C1 segment of cervical spinal cord (tissue), 14 donors: ENCODE measurements at regions not wholly inside any gene's neighbourhood (a gene's known extent, or its start where the extent isn't known, plus 50 kb on each side); places are given as distances from the start of the nearest gene placed in this dataset.
"Not testable (repeated sequence)": the region's sequence is repeated elsewhere in the genome, so short reads cannot be mapped to it uniquely, and the experiment has no call there.

Experiments used
- DNase-seq, 14 donors: peaks; one replicate each; lab custom pipeline; 2025; lab: John Stamatoyannopoulos, UW

GRCh38 chrX:115357326-115358120, 68.0 kb downstream of the LUZP4 start:
- DNase-seq: no peak

GRCh38 chrX:115359508-115359907, 70.0 kb downstream of the LUZP4 start:
- not testable (repeated sequence) for DNase-seq

- no peak for DNase-seq
Measured at GRCh38 chrX:115360220-115360781, 70.8 kb downstream of the LUZP4 start.

GRCh38 chrX:115362334-115363095, 73.0 kb downstream of the LUZP4 start:
- no peak for DNase-seq

GRCh38 chrX:115363372-115363771, 73.9 kb downstream of the LUZP4 start:
- no peak for DNase-seq

- no peak for DNase-seq
Measured at GRCh38 chrX:115363897-115364296, 74.4 kb downstream of the LUZP4 start.

GRCh38 chrX:115364670-115365069, 75.2 kb downstream of the LUZP4 start:
- DNase-seq: no peak

GRCh38 chrX:115366535-115366934, 77.0 kb downstream of the LUZP4 start:
- no peak for DNase-seq

GRCh38 chrX:115367455-115367854, 77.9 kb downstream of the LUZP4 start:
- peak in 1 of 14 donors; percentile 2 for DNase-seq

GRCh38 chrX:115367951-115368350, 78.4 kb downstream of the LUZP4 start:
- DNase-seq: no peak

- no peak for DNase-seq
Measured at GRCh38 chrX:115368876-115369275, 79.4 kb downstream of the LUZP4 start.

- DNase-seq: no peak
Measured at GRCh38 chrX:115372152-115372551, 82.6 kb downstream of the LUZP4 start.

- no peak for DNase-seq
Measured at GRCh38 chrX:115373308-115373707, 83.8 kb downstream of the LUZP4 start.

GRCh38 chrX:115378471-115378870, 89.0 kb downstream of the LUZP4 start:
- DNase-seq: no peak

GRCh38 chrX:115387327-115387726, 97.8 kb downstream of the LUZP4 start:
- no peak for DNase-seq

GRCh38 chrX:115388879-115389278, 99.4 kb downstream of the LUZP4 start:
- no peak for DNase-seq

GRCh38 chrX:115390078-115390477, 100.6 kb downstream of the LUZP4 start:
- no peak for DNase-seq

- DNase-seq: no peak
Measured at GRCh38 chrX:115392031-115392430, 102.5 kb downstream of the LUZP4 start.

- no peak for DNase-seq
Measured at GRCh38 chrX:115392871-115393270, 103.4 kb downstream of the LUZP4 start.

GRCh38 chrX:115393271-115393670, 103.8 kb downstream of the LUZP4 start:
- DNase-seq: no peak

- peak in 2 of 14 donors; percentile 1 to 2 for DNase-seq
Measured at GRCh38 chrX:115394806-115395205, 105.3 kb downstream of the LUZP4 start.

- no peak for DNase-seq
Measured at GRCh38 chrX:115399306-115399705, 109.8 kb downstream of the LUZP4 start.

- peak in 2 of 14 donors; percentile 6 to 17 for DNase-seq
Measured at GRCh38 chrX:115400960-115401359, 111.4 kb downstream of the LUZP4 start.
